Panc1 (cell line): ENCODE measurements at regions not wholly inside any gene's neighbourhood (a gene's known extent, or its start where the extent isn't known, plus 50 kb on each side); places are given as distances from the start of the nearest gene placed in this dataset.
A peak's percentile ranks its signal among the peaks of the same experiment; 100 is the strongest.

Experiments
- ATAC-seq: fragments of 200-7000 bp; cut with Tn5 transposase; 2 replicates; pipeline ENCODE4 v1.9.1; 2020; ENCODE audit warnings: mild to moderate bottlenecking, moderate library complexity
- BruUV-seq: library from RNA; stranded (reverse); fragments of 400-500 nt; replicated peaks from 2 replicates; lab custom pipeline; 2021; lab: Mats Ljungman, UMichigan
- CTCF ChIA-PET: fragments of 300-600 bp; sonication (Branson Sonifier 250); formaldehyde crosslinking; loops from one replicate; lab custom pipeline; 2022; ENCODE audit warnings: antibody characterized with exemption; lab: Charles Lee
- POLR2A ChIA-PET: fragments of 300-600 bp; sonication (Branson Sonifier 250); formaldehyde crosslinking; loops from one replicate; lab custom pipeline; 2022; ENCODE audit warnings: antibody characterized with exemption; lab: Charles Lee
- DNase-seq: peaks from one replicate; pipeline ENCODE4 v3.0.0-alpha.2; 2010; ENCODE audit warnings: low read depth, low spot score
- H3K27ac ChIP-seq: 2 replicates; pipeline ENCODE4 v1.5.1; 2011; ENCODE audit warnings: mild to moderate bottlenecking, low read length, inconsistent platforms
- H3K27me3 ChIP-seq: fragments of 200-500 bp; sonication (Bioruptor generic); 2 replicates; pipeline ENCODE4 v1.6.0; 2014; ENCODE audit warnings: low read length, inconsistent platforms; ENCODE audit not compliant: control insufficient read depth, insufficient read depth
- H3K36me3 ChIP-seq: fragments of 200-500 bp; sonication (Bioruptor generic); 2 replicates; pipeline ENCODE4 v1.5.1; 2014; ENCODE audit warnings: inconsistent platforms, mild to moderate bottlenecking, low read length, moderate library complexity; ENCODE audit not compliant: control insufficient read depth, insufficient read depth
- H3K4me1 ChIP-seq: 2 replicates; pipeline ENCODE4 v1.5.1; 2011; ENCODE audit warnings: inconsistent platforms, mild to moderate bottlenecking, low read length, moderate library complexity; ENCODE audit not compliant: control insufficient read depth, insufficient read depth
- H3K4me3 ChIP-seq, 2 experiments: 2 replicates each; pipeline ENCODE4 v1.5.1; 2011 to 2012; ENCODE audit warnings: low read depth in 2 of 2, low read length in 2 of 2, mild to moderate bottlenecking in 2 of 2, inconsistent platforms in 1 of 2, moderate library complexity in 1 of 2
- H3K9me3 ChIP-seq: fragments of 200-500 bp; sonication (Bioruptor generic); 2 replicates; pipeline ENCODE4 v1.5.1; 2014; ENCODE audit warnings: low read depth, mild to moderate bottlenecking, inconsistent platforms, low read length, moderate library complexity; ENCODE audit not compliant: control insufficient read depth, insufficient read depth
- CTCF ChIP-seq: fragments of 450-650 bp; IDR thresholded peaks from 2 replicates; pipeline ENCODE4 v1.5.1; 2017; ENCODE audit warnings: mild to moderate bottlenecking
- POLR2AphosphoS5 ChIP-seq: IDR thresholded peaks from 2 replicates; pipeline ENCODE4 v1.6.1; 2012; ENCODE audit warnings: mild to moderate bottlenecking, low read depth, low read length, moderate library complexity
- REST ChIP-seq, 2 experiments: IDR thresholded peaks; 2 replicates each; pipeline ENCODE4 v1.6.1; 2011 to 2012; ENCODE audit warnings: low read depth in 2 of 2, control low read depth in 1 of 2, low read length in 1 of 2, mild to moderate bottlenecking in 1 of 2, moderate library complexity in 1 of 2; ENCODE audit not compliant: insufficient read depth in 1 of 2
- SIN3A ChIP-seq: IDR thresholded peaks from 2 replicates; pipeline ENCODE4 v1.6.1; 2012; ENCODE audit warnings: low read depth, mild to moderate bottlenecking, low read length, moderate library complexity, borderline replicate concordance; ENCODE audit not compliant: insufficient read depth
- TCF7L2 ChIP-seq: IDR thresholded peaks from 2 replicates; pipeline ENCODE4 v1.6.1; 2011; ENCODE audit warnings: mild to moderate bottlenecking, low read depth, low read length, inconsistent platforms
- in situ Hi-C: cut with HindIII; loops from 2 replicates; pipeline ENCODE4 v1.10.0; 2016; ENCODE audit warnings: low sequenced_read_pairs, low pct_unique_long_range_greater_than_20kb
- intact Hi-C: fragments of 100-400 bp; cut with micrococcal nuclease; formaldehyde crosslinking; loops from one replicate; pipeline ENCODE4 v1.10.0; 2022; ENCODE audit not compliant: unreplicated experiment

GRCh38 chr4:181004056-181004455, 1239.1 kb upstream of the TENM3 start:
- in situ Hi-C loops = no loop called here
- H3K9me3 ChIP-seq = no peaks in the 10 kb centered on the region
- ChIA-PET POLR2A (no interaction called here), CTCF (no interaction called here)
- no peaks in the 10 kb centered on the region for H3K36me3 ChIP-seq
- H3K27me3 ChIP-seq = no peaks in the 10 kb centered on the region
- intact Hi-C loops = no loop called here
- DNase-seq = no peak
- no peak overlapping the region for H3K27ac ChIP-seq
- no peak overlapping the region for H3K4me3 ChIP-seq
- no peaks in the 10 kb centered on the region for H3K4me1 ChIP-seq
- no peak for ATAC-seq
- no TSS peak for BruUV-seq
- TF ChIP-seq REST (IDR thresholded peaks at IDR 0.05; ENCODE audit: insufficient read depth in 1 of 2, low read depth in 2 of 2, low read length in 1 of 2) = no peak
- no peak for TF ChIP-seq POLR2AphosphoS5
- no peak for TF ChIP-seq TCF7L2
- no peak for TF ChIP-seq SIN3A
- TF ChIP-seq CTCF = no peak

DNA sequence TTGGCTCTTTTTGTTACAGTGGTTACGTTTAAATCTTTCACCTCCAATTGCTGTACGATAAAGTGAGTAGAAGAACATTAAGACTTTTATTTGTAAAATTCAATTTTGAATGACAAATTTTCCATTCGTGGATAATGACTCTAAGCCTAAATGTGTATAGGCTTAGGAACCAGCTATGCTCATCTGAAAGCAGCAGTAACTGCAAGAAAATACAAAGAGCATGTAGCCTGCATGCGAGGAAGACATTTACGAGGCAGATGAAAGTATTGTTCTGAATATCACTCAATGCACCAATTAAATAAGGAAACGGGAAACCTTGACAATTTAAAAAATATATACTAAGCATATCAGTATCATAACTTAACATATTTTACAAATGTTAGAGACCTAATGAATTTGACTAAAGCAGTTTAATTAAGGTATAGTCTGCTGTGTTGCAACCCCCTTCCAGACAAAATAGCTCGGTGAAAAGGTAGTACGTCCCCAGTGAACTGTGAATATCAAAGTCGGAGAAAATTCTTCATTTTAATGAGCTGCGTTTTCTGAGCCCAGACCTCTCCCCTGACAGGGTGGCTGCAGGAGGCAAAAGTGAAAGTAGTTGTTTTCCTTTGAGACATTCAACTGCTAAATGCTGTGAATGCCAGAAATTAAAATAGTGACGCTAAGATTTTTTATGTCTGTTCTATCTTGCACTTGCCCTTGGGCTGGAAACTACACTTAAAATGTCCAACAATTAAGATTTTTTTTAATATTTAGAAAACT, 1236.5 kb upstream of the TENM3 start:
- Histone ChIP-seq H3K9me3 (no peaks in the 10 kb centered on the region), H3K4me1 (no peaks in the 10 kb centered on the region), H3K36me3 (no peaks in the 10 kb centered on the region), H3K27ac (no peak overlapping the region), H3K4me3 (peak overlapping the region in 1 of 2 experiments; percentile 9; a peak in 1 of 4 replicates), H3K27me3 (no peaks in the 10 kb centered on the region)
- in situ Hi-C loops = no loop called here
- DNase-seq = no peak
- no TSS peak for BruUV-seq
- TF ChIP-seq TCF7L2 (no peak), POLR2AphosphoS5 (no peak), CTCF (no peak), REST (IDR thresholded peaks at IDR 0.05; ENCODE audit: insufficient read depth in 1 of 2, low read depth in 2 of 2, low read length in 1 of 2) (no peak), SIN3A (no peak)
- ATAC-seq = no peak
- CTCF ChIA-PET = no interaction called here
- POLR2A ChIA-PET = no interaction called here
- intact Hi-C loops = no loop called here
